ENCODE measurements at regions not wholly inside any gene's neighbourhood (a gene's known extent, or its start where the extent isn't known, plus 50 kb on each side); places are given as distances from the start of the nearest gene placed in this dataset.

GRCh38 chr3:124621498-124621897 is 108.8 kb upstream of the UMPS start:
- TF ChIP-seq CTCF (IDR thresholded peaks at IDR 0.05; ENCODE audit: low read length) (no peak), EZH2 (IDR thresholded peaks at IDR 0.05; ENCODE audit: borderline replicate concordance, low read length) (no peak)
